Loucy (cell line): ENCODE measurements at regions not wholly inside any gene's neighbourhood (a gene's known extent, or its start where the extent isn't known, plus 50 kb on each side); places are given as distances from the start of the nearest gene placed in this dataset.

Experiments
- H2AFZ ChIP-seq: fragments of 200-600 bp; sonication (generic); 2 replicates; pipeline ENCODE4 v1.6.0; 2016; ENCODE audit warnings: antibody characterized with exemption, mild to moderate bottlenecking, low read length, moderate library complexity
- H3F3A ChIP-seq: fragments of 200-600 bp; 2 replicates; pipeline ENCODE4 v1.6.0; 2016; ENCODE audit warnings: antibody characterized with exemption, low read depth, mild to moderate bottlenecking
- H3K27me3 ChIP-seq: fragments of 200-600 bp; sonication (generic); 2 replicates; pipeline ENCODE4 v1.6.1; 2014; ENCODE audit warnings: low read length, mild to moderate bottlenecking; ENCODE audit not compliant: insufficient read depth, poor library complexity, severe bottlenecking
- H3K36me3 ChIP-seq: fragments of 200-600 bp; sonication (generic); 2 replicates; pipeline ENCODE4 v1.6.1; 2016; ENCODE audit warnings: low read length; ENCODE audit not compliant: insufficient read depth
- H3K4me1 ChIP-seq: fragments of 200-600 bp; sonication (generic); 2 replicates; pipeline ENCODE4 v1.5.1; 2014; ENCODE audit warnings: low read length, mild to moderate bottlenecking; ENCODE audit not compliant: insufficient read depth, poor library complexity, severe bottlenecking
- H3K4me2 ChIP-seq: fragments of 200-600 bp; sonication (generic); 2 replicates; pipeline ENCODE4 v1.6.0; 2014; ENCODE audit warnings: antibody characterized with exemption, low read length, low read depth, mild to moderate bottlenecking; ENCODE audit not compliant: poor library complexity, severe bottlenecking
- H3K4me3 ChIP-seq: fragments of 200-600 bp; sonication (generic); 2 replicates; pipeline ENCODE4 v1.5.1; 2014; ENCODE audit warnings: low read length, mild to moderate bottlenecking, mixed read lengths; ENCODE audit not compliant: poor library complexity, severe bottlenecking
- H3K79me2 ChIP-seq: fragments of 200-600 bp; sonication (generic); 2 replicates; pipeline ENCODE4 v1.6.1; 2014; ENCODE audit warnings: low read length; ENCODE audit not compliant: insufficient read depth
- H3K9ac ChIP-seq: fragments of 200-600 bp; sonication (generic); 2 replicates; pipeline ENCODE4 v1.6.0; 2014; ENCODE audit warnings: mild to moderate bottlenecking, low read depth, low read length, moderate library complexity; ENCODE audit not compliant: poor library complexity, severe bottlenecking
- H3K9me2 ChIP-seq: fragments of 200-600 bp; sonication (generic); replicated peaks from 2 replicates; pipeline ENCODE4 v1.6.1; 2016; ENCODE audit warnings: low read depth, low read length, mixed read lengths
- H3K9me3 ChIP-seq: fragments of 200-600 bp; sonication (generic); 2 replicates; pipeline ENCODE4 v1.6.1; 2014; ENCODE audit warnings: mild to moderate bottlenecking, antibody characterized with exemption, low read length, low read depth; ENCODE audit not compliant: insufficient read depth
- H4K20me1 ChIP-seq: fragments of 200-600 bp; sonication (generic); 2 replicates; pipeline ENCODE4 v1.6.0; 2014; ENCODE audit warnings: antibody characterized with exemption, low read length, mild to moderate bottlenecking; ENCODE audit not compliant: insufficient read depth, poor library complexity, severe bottlenecking
- EZH2phosphoT487 ChIP-seq: fragments of 200-600 bp; IDR thresholded peaks from 2 replicates; pipeline ENCODE4 v1.6.1; 2018; ENCODE audit warnings: antibody characterized with exemption, mild to moderate bottlenecking, moderate library complexity, borderline replicate concordance
- TF ChIP-seq, protein P1 (sequence below): fragments of 200-600 bp; sonication (generic); conservative IDR thresholded peaks from 2 replicates; pipeline ENCODE4 v1.5.1; 2014; ENCODE audit warnings: mild to moderate bottlenecking, antibody characterized with exemption, low read length

DNA sequence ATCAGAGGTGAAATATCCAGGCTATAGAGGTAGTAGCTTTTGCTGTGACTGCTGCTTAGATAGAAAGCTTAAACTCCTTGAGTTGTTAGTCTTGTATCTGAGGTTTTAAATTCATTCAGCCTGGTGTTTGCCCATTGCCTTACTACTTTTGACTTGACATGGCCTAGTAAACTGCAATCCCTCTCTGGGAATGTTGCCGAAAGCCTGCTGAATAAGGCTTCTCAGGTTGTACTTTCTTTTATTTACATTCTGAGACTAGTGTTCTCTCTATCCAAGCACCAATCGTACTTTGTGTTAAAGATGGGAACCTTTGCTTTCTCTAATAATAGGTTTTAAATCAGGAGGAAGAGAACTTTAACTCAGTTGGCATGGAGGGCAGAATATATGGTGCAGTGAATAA is 357.6 kb upstream of the CWC22 start:
- Histone ChIP-seq H2AFZ (no peak overlapping the region), H3K9me3 (no peaks in the 10 kb centered on the region), H3K9ac (no peak overlapping the region), H3K4me3 (no peak overlapping the region), H3K4me1 (peaks cover 3% of the 10 kb centered on the region), H3F3A (no peaks in the 10 kb centered on the region), H3K9me2 (no peaks in the 10 kb centered on the region), H3K36me3 (no peaks in the 10 kb centered on the region), H3K27me3 (no peaks in the 10 kb centered on the region), H3K79me2 (no peaks in the 10 kb centered on the region), H4K20me1 (no peaks in the 10 kb centered on the region), H3K4me2 (no peak overlapping the region)
- no peak for TF ChIP-seq EZH2phosphoT487
- TF ChIP-seq, protein P1, sequence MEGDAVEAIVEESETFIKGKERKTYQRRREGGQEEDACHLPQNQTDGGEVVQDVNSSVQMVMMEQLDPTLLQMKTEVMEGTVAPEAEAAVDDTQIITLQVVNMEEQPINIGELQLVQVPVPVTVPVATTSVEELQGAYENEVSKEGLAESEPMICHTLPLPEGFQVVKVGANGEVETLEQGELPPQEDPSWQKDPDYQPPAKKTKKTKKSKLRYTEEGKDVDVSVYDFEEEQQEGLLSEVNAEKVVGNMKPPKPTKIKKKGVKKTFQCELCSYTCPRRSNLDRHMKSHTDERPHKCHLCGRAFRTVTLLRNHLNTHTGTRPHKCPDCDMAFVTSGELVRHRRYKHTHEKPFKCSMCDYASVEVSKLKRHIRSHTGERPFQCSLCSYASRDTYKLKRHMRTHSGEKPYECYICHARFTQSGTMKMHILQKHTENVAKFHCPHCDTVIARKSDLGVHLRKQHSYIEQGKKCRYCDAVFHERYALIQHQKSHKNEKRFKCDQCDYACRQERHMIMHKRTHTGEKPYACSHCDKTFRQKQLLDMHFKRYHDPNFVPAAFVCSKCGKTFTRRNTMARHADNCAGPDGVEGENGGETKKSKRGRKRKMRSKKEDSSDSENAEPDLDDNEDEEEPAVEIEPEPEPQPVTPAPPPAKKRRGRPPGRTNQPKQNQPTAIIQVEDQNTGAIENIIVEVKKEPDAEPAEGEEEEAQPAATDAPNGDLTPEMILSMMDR: no peak

DNA sequence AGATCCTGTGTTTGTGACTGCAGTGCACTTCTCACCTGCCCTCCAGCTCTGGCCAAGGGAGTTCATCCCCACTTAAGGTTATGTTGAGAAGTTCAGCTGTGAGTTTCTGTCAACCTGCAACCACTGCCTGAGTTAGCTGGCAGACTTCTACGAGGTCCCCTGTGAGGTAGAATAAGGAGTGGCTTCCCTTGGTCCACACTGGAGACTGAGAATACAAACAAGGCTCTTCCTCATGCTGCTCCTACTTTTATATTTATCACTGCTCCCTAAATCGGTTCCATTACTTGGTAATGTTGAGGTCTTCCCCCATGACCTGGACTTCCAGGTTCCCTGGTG is 353.2 kb upstream of the CWC22 start:
- TF ChIP-seq EZH2phosphoT487: no peak
- TF ChIP-seq, protein P1: no peak
- no peaks in the 10 kb centered on the region for H3K79me2 ChIP-seq
- H3F3A ChIP-seq: no peaks in the 10 kb centered on the region
- H3K9me3 ChIP-seq: no peaks in the 10 kb centered on the region
- H4K20me1 ChIP-seq: no peaks in the 10 kb centered on the region
- H3K36me3 ChIP-seq: no peaks in the 10 kb centered on the region
- no peaks in the 10 kb centered on the region for H3K9me2 ChIP-seq
- H2AFZ ChIP-seq: 0 out of 2 replicates have a peak overlapping the region, but pooled peaks have one; percentile 4
- no peak overlapping the region for H3K4me3 ChIP-seq
- H3K4me2 ChIP-seq: peak overlapping the region; percentile 1
- no peak overlapping the region for H3K9ac ChIP-seq
- peaks cover 3% of the 10 kb centered on the region for H3K4me1 ChIP-seq
- no peaks in the 10 kb centered on the region for H3K27me3 ChIP-seq

DNA sequence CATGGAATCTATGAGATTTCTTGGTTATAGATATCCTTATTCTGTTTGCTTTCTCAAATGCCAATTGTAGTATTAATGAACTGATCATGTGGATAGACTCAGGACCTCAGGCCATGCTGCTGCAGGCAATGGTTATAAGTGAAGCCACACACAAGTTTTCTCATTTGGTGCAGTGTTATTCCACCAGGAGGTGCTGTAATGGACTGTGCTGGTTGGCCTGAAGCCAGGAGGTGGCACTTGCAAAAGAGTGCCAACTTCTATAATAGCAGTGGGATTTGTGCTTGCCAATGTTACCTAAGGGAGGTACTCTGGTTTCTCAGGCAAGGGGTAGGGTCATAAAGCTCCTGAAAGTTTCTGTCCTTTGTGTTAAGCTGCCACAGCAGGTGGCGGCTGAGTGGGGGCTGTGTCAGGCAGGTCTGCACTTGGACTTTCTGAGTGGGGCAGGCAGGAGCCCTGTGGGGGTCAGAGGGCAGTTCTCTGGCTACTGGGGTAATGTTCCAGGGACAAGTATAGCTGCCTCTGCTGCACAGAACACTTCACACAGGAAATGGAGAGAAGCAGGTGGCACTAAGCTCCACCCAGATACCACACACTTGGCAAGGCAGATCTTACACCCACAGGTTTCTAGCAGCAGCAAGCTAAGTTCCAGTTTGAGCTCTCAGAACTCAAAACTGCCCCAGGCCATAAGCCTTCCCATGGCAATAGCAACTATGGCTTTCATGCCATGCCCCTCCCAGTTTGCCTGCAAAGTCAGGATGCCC is 352.6 kb upstream of the CWC22 start:
- Histone ChIP-seq H3K4me1 (peaks cover 3% of the 10 kb centered on the region), H3K4me3 (no peak overlapping the region), H3K36me3 (no peaks in the 10 kb centered on the region), H3K27me3 (no peaks in the 10 kb centered on the region), H2AFZ (0 out of 2 replicates have a peak overlapping the region, but pooled peaks have one; percentile 4), H3K9ac (no peak overlapping the region), H3F3A (no peaks in the 10 kb centered on the region), H3K4me2 (peak overlapping the region; percentile 1), H3K79me2 (no peaks in the 10 kb centered on the region), H3K9me2 (no peaks in the 10 kb centered on the region), H4K20me1 (no peaks in the 10 kb centered on the region), H3K9me3 (no peaks in the 10 kb centered on the region)
- TF ChIP-seq, protein P1: peak; percentile 53
- no peak for TF ChIP-seq EZH2phosphoT487
